ENCODE measurements at regions not wholly inside any gene's neighbourhood (a gene's known extent, or its start where the extent isn't known, plus 50 kb on each side); places are given as distances from the start of the nearest gene placed in this dataset.
A peak's percentile ranks its signal among the peaks of the same experiment; 100 is the strongest.
"Not testable (repeated sequence)": the region's sequence is repeated elsewhere in the genome, so short reads cannot be mapped to it uniquely, and the experiment has no call there.

DNA sequence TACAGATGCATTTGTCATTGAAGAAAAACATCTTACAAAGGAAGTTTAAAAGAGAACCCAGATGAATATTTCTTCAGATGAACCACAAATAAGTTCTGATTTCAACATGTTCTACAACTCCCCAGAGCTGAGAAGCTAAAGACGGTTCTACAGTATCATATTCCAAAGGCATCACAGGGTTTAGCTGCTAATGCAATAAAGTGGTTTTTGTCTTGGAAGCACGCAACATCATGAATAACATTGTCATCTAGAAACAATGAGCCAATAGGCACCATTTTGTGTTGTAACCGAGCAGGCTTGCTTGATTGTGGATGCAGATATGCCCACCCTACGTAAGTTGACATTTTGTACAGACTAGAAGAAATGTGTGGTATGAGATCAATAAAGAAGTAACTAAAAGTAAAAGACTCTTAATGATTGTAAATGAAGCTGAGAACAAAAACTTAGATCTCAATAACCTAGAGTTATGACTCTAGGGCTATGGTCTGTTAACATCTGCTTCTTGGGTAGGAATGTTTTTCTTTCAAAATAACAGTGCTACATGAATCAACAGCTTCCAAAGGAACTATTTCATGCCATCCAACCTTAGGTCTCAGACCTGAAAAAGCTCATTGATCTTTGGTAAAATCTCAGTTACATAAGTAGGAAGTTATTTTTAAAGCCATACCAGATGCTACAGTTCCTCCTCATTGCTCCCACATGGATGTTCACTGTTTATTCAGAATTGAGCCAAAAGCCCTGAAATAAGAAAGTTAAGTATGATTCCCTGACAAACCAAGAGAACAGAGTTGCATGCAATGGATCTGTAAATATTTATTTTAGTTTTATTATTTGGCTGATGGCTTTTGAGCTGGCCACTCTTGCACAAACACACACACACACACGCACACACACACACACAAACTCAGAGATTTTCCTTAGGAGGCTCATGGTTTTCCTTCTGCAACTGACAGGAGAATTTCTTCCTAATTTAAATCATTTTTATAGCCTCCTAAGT lies 118.7 kb upstream of the SLCO6A1 start:
- no peak for DNase-seq

DNA sequence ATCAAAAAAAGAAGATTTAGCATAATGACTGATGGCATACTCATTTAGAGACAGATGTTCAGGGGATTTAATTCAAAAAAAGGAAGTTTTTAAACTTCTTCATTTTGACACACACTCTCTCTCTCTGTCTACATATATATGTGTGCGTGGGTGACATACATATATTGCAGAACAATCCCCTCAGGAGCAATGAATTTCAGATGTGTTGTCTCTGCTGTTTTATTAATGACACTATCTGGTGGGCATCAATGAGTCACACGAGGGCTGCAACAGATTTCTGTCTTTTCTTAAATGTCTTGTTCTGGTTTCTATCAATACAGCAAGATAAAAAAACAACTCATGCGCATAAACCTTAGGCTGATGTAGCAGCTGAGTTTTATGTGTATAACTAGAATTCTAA lies 123.5 kb upstream of the SLCO6A1 start:
- DNase-seq, result no peak

DNA sequence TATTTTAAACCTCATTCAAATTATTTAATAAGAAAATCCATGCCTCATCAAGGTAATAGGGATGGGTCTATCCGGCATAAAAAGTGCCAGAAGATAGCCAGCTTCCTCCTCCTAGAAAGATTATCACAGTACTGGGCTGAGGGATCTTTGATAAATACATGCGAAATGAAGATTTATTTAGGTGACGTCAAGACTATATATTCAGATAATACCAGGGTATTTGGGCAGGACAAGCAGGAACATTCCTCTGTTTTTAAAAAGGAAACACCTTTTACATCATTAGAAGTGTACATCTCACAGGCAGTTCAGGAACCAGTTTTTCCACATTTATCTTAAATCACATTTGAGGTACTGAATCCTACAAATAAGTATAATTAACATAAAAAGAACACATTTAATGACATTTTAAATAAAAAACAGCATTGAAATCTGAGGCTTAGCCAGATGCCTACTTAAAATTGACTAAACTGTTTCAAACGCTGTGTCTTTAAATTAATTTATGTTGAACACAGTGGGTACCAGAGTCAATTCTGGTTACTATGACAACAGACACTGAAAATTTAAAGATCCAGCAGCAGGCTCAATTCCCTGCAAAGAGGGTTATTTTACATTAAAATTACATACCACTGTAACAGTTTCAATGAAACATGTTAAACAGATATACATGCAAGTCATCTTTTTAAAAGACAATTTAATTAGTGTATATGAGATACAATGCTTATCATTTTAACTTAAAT lies 124.7 kb upstream of the SLCO6A1 start:
- peak in 1 of 3 experiments; percentile 2 for DNase-seq

DNA sequence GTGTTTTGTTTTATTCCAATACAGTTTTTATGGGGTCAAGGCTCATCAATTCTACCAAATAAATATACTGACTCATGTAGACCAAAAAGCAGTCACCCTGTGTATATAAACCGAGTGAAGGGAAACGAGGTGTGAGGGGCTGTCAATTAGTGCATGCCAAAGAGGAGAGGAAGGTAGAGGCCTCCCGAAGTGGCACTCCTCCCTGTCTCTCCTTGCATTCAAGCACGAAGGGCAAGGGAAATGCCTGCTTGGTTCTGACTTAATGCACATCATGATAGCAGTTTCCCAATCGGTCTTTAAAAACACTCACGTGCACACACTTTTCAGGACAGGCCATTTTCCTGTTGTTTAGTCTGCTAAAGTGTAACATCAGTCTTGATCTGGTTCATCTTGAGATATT lies 125.6 kb upstream of the SLCO6A1 start:
- peak in 1 of 3 experiments; percentile 47 for DNase-seq

DNA sequence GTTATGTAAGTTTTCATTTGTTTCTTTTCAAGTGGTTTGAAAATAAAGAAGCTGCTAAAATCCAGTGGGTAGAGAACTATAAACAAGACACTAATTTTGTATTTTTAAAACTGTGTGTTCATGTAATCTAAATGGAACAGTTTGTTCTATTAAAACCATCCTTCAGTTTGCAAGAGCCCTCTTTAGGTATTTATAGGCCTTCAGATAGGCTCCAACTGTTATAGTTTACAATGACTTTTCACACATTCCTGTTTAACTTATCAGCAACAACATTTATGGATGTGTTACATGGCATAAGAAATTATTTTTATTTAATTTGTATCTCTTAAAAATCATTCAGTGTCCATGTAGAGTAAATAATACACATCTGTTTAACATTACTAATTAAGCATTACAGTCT lies 126.7 kb upstream of the SLCO6A1 start:
- DNase-seq, result no peak

DNA sequence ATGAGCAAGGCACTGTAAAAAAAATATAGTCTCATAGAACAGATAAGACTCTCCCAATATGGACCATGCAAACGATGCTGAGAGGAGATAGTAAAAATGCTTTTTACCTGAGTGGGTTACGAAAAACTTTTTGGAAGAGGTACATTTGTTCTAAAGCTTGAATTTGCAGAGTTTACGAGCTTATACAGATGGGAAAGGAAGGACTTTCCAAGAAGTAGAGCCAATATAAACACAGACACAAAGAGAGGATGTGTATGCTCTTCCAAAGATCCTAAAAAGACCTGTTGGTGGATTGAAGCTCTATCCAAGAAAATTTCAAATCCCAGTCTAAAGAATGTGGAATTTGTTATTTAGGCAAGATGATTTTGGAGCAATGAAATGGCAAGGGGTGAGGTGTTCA lies 127.1 kb upstream of the SLCO6A1 start:
- DNase-seq, result no peak

DNA sequence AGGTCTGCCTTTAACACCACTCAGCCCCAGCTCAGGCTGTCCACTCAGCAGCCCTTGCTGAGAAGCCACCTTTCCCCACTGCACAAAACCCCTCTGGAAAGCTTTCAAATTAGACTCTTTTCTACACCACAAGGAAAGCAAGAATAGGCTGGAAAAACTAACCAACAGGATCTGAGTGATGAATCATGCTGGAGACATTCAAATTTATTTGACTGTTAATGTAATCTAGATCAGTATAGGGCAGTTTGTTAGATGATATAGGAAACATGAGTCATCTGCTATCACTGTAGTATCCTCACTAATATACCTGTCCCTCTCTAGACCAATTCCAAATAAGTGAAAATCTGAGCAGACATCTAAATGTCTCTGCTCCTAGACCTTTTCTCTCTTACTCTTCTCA lies 127.8 kb upstream of the PAM start:
- DNase-seq, result no peak

DNA sequence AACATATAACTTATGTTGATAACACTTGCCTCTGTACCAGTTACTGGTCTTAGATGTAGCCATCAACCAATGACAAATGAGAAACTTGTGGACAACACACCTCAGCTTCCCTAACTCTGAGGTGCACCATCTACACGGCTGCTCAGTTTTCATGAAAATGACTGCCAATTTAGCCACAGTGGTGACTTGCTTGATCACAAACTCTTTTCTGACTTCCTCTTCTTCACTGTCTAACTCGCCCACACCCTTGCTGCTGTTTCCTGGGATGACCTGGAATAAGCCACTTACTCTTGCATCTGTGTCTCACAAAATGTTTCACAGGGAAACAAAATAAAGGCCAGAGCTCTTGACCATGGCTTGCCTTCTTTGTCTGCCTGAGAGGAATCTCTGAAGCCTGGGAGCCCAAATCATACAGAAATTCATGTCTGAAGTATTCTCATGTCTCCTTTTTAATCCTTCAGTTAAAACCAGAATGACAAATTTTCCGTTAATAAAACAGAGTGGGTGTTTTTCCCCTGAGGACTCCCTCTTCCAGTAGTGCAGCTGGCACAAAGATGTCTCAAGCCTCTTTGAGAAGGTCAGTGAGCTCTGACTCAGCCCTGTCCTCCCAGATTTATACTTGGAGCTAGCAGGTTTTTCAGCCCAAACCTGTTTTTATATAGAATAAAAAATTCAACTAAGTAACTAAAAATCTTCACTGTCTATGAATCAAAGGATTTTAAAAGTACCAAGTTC lies 126.5 kb upstream of the PAM start:
- DNase-seq, result no peak

DNA sequence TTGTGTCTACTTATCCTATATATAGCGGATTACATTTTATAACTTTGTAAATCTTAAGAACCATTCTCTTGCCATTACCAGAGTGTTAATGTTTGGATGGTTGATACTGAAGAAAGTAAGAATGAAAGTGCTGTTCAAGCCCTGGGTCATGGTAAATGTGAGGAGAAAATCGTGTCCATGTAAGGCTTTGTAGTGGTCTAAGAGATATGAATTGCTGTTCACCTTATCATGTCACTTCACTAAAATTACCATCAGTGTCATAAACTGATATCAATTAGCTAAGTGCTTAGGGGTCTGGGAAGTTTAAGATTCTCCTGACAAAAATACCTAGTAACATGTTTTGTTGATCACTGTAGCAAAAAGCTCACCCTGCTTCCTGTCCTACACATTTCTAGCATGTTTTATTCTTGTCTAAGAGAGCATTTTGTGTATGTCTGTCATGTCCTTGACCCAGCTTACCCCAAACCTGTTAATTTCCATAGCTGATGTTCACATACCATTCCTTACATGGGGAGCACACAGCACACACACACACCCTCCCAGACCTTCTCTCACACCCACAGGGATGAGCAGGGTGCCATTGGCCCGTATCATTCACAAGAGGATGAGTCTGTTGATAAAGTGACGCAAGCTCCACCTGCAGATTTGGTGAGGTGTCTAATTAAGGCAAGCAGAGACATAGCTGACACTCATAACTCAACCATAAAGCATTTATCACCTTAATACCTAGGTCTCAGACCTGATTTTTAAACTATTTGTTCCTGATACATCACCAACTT lies 125.1 kb upstream of the PAM start:
- no peak for DNase-seq

DNA sequence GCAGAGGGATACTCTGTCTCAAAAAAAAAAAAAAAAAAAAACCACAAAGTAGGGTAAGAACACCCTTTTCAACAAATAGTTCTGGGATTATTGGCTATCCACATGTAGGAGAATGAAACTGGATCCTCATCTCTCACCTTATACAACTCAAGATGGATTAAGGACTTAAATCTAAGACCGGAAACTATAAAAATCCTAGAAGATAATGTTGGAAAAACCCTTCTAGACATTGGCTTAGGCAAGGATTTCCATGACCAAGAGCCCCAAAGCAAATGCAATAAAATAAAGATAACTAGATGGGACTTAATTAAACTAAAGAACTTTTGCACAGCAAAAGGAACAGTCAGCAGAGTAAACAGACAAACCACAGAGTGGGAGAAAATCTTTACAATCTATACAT lies 119.7 kb upstream of the PAM start:
- DNase-seq, result not testable (repeated sequence)

DNA sequence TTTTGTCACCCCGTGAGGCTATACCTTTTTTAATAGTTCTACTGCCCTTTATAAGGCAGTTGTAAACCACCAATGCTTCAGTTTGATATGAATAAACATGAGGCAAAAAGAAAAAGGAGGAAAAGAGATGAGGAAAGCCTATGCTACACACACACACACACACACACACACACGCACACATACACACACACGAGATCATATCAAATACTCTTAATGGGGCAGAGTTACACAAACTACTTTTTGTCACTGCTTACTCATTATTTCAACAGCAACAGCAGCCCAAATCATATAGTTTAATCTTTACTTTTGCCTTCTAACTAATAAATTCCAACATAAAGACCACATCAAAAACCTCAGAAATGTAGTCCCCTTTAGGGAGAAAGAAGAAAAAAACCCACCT lies 116.8 kb upstream of the PAM start:
- no peak for DNase-seq

DNA sequence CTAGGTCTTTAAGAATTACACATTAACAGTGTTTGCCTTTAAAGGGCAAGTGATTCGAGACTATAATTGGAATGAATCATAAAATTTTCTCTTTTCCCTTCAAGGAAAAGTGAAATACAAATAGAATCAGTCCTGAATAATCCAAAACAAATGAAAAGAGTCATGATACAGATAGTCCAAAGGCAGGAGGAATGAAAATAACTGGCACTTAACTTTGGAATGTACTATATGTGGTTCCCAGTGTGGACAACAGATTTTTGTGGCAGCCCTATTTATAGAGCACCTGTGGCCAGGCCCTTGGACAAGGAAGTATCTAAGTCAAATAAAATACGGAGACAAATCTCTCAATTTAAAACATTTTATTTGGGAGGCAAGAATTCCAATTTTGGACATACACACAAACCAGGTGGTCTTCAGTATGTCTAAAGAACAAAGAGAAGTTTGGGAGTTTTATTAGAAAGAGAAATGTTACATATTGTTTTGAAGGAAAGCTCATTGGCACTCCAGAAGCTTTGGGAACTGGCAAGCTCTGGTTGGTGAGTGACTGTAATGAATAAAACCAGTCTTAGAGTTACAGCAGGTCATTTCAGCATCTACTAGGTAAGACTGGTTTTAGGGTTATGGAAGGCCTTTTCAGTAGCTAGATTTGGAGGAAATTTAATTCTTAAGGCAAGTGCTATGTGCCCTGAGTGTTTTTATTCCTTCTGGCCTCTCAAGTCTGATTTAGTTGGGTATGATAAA lies 116.0 kb upstream of the PAM start:
- DNase-seq, result no peak

DNA sequence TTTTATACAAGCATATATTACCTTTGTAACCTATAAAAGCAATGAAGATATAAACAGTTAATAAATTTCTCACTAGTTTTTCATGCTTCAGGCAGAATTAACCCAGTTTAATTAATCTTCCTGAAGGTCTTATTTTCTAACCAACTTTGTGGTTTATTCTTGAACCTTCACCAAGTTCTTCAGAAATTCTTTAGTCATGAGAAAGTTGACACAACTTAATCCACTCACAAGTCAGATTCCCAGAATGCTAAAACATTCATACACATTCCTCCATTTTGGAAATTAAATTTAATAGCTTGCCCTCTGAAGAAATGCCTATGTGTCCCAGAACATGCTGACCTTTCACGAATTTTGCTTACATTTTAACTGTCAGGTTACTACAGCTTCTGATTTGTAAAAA lies 105.4 kb upstream of the PAM start:
- DNase-seq, result no peak

DNA sequence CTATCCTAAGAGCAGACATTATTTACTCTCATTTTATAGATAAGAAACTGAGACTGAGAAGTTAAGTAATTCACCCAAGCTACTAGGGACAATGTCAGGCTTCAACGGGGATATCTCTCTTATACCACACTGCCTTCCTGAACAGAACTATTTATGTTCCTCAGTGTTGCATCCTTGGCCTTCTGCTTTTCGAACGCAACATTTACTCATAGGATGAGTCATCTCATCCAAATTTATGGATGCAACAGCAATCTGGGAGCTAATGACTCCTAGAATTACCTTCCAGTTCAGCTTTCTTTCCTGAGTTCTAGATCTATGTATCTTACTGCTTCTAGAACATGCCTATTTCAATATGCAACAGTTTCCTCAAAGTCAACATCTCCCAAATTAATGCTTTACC lies 103.6 kb upstream of the PAM start:
- DNase-seq, result no peak

DNA sequence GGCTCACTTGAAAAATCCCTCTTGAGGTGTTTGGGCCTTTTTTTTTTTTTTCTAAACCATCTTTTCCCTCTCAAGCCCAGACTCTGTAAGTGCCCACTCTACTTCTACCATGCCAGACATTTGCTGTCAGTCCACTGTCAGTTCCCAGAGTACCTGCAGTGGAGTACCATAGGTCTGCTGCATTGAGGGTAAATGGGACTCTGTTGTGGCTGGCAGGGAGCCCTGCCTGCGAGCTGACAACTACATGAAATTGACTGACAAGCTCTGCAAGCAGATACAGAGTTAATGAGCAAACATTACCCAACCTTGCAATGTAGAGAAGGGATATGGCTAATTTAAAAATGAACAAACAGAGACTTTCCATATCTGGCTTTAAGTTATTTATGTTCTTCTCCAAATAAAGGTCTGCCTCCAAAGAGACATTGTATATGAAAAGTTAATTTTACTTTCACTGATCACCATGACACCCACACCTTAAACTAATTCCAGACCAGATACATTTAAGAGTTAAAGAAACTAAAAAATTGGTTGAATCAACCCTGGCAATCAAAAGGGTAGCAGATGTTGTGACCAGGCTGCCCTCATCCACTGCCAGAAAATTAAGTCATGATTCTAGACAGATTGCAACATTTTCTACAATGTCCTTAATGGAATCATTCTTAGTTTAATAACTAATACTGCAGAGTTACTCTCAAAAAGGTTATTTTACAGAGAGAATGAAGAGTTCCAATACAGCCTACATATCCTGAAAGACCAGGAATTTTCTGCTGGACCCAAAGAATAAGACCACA lies 100.4 kb upstream of the PAM start:
- DNase-seq, result peak in 1 of 3 experiments; percentile 7

DNA sequence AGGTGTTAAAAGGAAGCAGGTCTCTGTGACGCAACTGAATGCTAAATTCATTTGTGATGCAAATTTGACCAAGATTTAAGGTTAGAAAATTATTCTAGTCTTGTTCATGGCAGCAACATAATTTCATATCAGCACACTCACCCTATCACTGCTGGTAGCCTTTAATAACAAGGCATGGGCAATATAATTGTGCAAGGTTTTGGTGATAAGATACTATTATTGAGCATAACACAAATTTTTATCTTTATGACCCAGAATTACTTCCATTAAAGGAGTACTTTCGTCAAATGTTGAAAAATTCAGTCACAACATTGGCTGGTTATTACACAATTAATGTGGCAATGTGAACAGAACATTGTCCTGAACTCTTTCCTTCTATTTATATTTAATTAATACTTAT lies 96.0 kb upstream of the PAM start:
- DNase-seq, result no peak

DNA sequence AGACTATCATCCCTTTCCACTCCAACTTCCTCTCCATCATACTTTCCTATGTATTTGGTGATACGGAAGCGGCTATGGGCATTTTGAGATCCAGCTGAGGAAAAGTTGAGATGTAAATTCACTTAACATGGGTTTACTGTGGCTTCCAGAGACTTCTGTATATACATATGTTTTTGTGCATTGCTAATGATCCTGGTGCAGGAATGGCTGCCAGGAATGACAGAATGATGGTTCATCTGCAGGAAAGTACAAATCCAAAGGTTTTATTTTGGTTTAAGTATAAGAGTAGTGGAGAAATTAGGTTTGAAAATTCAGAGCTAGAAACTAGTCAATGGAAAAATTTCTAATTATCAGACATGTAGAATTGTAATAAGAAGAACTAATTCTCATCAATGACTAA lies 95.0 kb upstream of the PAM start:
- DNase-seq, result no peak

DNA sequence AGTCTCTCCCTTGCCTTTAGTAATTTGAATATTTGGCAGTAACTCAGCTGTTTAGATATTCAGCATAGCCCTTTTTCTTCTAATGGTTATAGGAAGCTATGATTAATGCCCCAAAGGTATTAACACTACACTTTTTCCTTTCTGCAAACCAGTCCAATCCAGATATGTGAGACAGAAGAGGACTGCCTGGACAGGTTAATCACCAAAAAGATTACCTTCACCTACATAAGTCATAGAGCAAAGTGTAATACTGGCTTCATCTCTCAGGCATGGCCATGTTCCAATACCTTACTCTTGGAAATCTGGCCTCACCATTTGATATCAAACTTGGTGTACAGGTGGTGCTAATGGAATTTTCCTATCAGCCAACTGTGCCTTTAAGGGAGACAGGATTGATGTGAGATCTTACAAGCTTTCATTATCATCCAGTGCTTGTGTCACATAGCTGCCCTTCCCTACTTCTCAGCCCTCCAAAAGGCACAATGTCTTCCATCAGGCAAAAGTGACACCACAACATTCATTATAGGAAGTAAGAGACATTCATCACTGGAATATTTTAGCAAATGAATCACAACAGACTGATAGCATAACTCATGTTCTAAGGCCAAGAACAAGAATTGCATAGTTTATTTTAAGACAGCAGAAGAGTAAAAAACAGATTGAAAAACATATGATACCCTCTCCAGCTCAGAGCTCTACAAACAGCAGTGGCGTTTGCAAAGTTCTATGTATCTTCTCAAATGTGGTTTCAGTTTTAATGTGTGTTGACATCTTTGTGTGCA lies 91.2 kb upstream of the PAM start:
- peak in 1 of 3 experiments; percentile 9 for DNase-seq

DNA sequence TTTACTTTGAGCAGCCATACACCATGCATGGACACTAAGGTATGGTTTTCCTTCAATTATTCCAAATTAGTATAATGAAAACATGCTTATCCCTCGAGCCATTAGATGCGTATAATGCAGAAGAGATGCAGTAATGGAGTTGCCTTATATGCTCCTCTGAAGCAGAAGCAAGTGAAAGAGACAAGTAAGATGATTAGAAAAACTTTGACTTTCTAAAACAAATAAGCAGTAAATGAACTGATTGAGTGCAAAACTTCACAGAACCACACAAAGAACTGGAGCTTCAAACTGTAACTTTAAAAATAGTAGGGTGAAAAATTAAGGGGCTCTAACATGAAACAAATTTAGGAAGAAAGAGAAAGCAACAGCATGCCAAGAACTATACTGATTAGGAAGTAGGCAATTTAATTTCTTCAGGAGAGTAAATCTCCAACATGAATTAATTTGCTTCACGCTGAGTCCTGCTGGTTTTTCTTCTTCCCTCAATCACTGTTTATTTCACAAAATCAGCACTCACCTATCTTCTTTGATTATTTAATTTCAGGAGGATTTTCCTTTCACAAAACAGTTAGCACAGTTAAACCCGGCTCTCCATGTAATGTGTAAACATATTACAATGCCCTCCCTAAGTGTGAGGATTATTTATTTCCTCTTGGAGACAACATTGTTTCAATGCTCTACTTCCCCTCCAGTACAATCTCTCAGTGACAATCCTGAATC lies 90.3 kb upstream of the PAM start:
- peak in 2 of 3 experiments; percentile 18 to 37 for DNase-seq

Data from NCI-H1417 (cell line).